ENCODE measurements at regions not wholly inside any gene's neighbourhood (a gene's known extent, or its start where the extent isn't known, plus 50 kb on each side); places are given as distances from the start of the nearest gene placed in this dataset.

- peaks cover 0 to 2% (median 0%) of the 10 kb centered on the region in 5 donors for H3K27me3 ChIP-seq (ENCODE audit: control insufficient read depth in 5 of 5, insufficient read depth in 4 of 5, low read length in 5 of 5)
- H3K27ac ChIP-seq (ENCODE audit: low read depth, low read length), result no peak overlapping the region
- H3K9me3 ChIP-seq (ENCODE audit: control insufficient read depth in 5 of 5, low read length in 5 of 5), result no peaks in the 10 kb centered on the region
- peaks cover 0 to 9% (median 0%) of the 10 kb centered on the region in 5 donors for H3K4me1 ChIP-seq (ENCODE audit: control insufficient read depth in 5 of 5, insufficient read depth in 5 of 5, low read length in 5 of 5)
- H3K36me3 ChIP-seq (ENCODE audit: control insufficient read depth in 5 of 5, insufficient read depth in 5 of 5, low read length in 5 of 5), result no peaks in the 10 kb centered on the region
- no peak overlapping the region for H3K9ac ChIP-seq (ENCODE audit: low read length in 5 of 5)
- H3K4me3 ChIP-seq (ENCODE audit: low read depth in 1 of 5, low read length in 5 of 5), result no peak overlapping the region
Observed at GRCh38 chr7:142443216-142444010, 185.6 kb upstream of the PRSS58 start.

GRCh38 chr7:142442396-142442795 lies 184.5 kb upstream of the PRSS58 start:
- Histone ChIP-seq H3K4me1 (ENCODE audit: control insufficient read depth in 5 of 5, insufficient read depth in 5 of 5, low read length in 5 of 5) (peaks cover 0 to 9% (median 0%) of the 10 kb centered on the region in 5 donors), H3K27ac (ENCODE audit: low read depth, low read length) (no peak overlapping the region), H3K36me3 (ENCODE audit: control insufficient read depth in 5 of 5, insufficient read depth in 5 of 5, low read length in 5 of 5) (no peaks in the 10 kb centered on the region), H3K4me3 (ENCODE audit: low read depth in 1 of 5, low read length in 5 of 5) (no peak overlapping the region), H3K27me3 (ENCODE audit: control insufficient read depth in 5 of 5, insufficient read depth in 4 of 5, low read length in 5 of 5) (peaks cover 0 to 2% (median 0%) of the 10 kb centered on the region in 5 donors), H3K9ac (ENCODE audit: low read length in 5 of 5) (no peak overlapping the region), H3K9me3 (ENCODE audit: control insufficient read depth in 5 of 5, low read length in 5 of 5) (no peaks in the 10 kb centered on the region)

- Histone ChIP-seq H3K36me3 (ENCODE audit: control insufficient read depth in 5 of 5, insufficient read depth in 5 of 5, low read length in 5 of 5) (no peaks in the 10 kb centered on the region), H3K4me3 (ENCODE audit: low read depth in 1 of 5, low read length in 5 of 5) (peak overlapping the region in 1 of 5 donors; percentile 11), H3K9ac (ENCODE audit: low read length in 5 of 5) (no peak overlapping the region), H3K4me1 (ENCODE audit: control insufficient read depth in 5 of 5, insufficient read depth in 5 of 5, low read length in 5 of 5) (peaks cover 0 to 9% (median 0%) of the 10 kb centered on the region in 5 donors), H3K9me3 (ENCODE audit: control insufficient read depth in 5 of 5, low read length in 5 of 5) (no peaks in the 10 kb centered on the region), H3K27me3 (ENCODE audit: control insufficient read depth in 5 of 5, insufficient read depth in 4 of 5, low read length in 5 of 5) (peaks cover 0 to 2% (median 0%) of the 10 kb centered on the region in 5 donors), H3K27ac (ENCODE audit: low read depth, low read length) (no peak overlapping the region)
Observed at GRCh38 chr7:142440906-142441411, 183.1 kb upstream of the PRSS58 start.

GRCh38 chr7:142440219-142440905 lies 182.5 kb upstream of the PRSS58 start:
- no peaks in the 10 kb centered on the region for H3K36me3 ChIP-seq (ENCODE audit: control insufficient read depth in 5 of 5, insufficient read depth in 5 of 5, low read length in 5 of 5)
- H3K27ac ChIP-seq (ENCODE audit: low read depth, low read length), result no peak overlapping the region
- no peak overlapping the region for H3K4me3 ChIP-seq (ENCODE audit: low read depth in 1 of 5, low read length in 5 of 5)
- H3K9me3 ChIP-seq (ENCODE audit: control insufficient read depth in 5 of 5, low read length in 5 of 5), result no peaks in the 10 kb centered on the region
- H3K4me1 ChIP-seq (ENCODE audit: control insufficient read depth in 5 of 5, insufficient read depth in 5 of 5, low read length in 5 of 5), result peaks cover 0 to 9% (median 0%) of the 10 kb centered on the region in 5 donors
- H3K9ac ChIP-seq (ENCODE audit: low read length in 5 of 5), result no peak overlapping the region
- H3K27me3 ChIP-seq (ENCODE audit: control insufficient read depth in 5 of 5, insufficient read depth in 4 of 5, low read length in 5 of 5), result peaks cover 0 to 2% (median 0%) of the 10 kb centered on the region in 5 donors

GRCh38 chr7:142439739-142440138 lies 181.9 kb upstream of the PRSS58 start:
- Histone ChIP-seq H3K9me3 (ENCODE audit: control insufficient read depth in 5 of 5, low read length in 5 of 5) (no peaks in the 10 kb centered on the region), H3K4me3 (ENCODE audit: low read depth in 1 of 5, low read length in 5 of 5) (no peak overlapping the region), H3K9ac (ENCODE audit: low read length in 5 of 5) (no peak overlapping the region), H3K36me3 (ENCODE audit: control insufficient read depth in 5 of 5, insufficient read depth in 5 of 5, low read length in 5 of 5) (no peaks in the 10 kb centered on the region), H3K27ac (ENCODE audit: low read depth, low read length) (no peak overlapping the region), H3K4me1 (ENCODE audit: control insufficient read depth in 5 of 5, insufficient read depth in 5 of 5, low read length in 5 of 5) (peaks cover 0 to 9% (median 0%) of the 10 kb centered on the region in 5 donors), H3K27me3 (ENCODE audit: control insufficient read depth in 5 of 5, insufficient read depth in 4 of 5, low read length in 5 of 5) (peaks cover 0 to 2% (median 0%) of the 10 kb centered on the region in 5 donors)

- peaks cover 0 to 9% (median 0%) of the 10 kb centered on the region in 5 donors for H3K4me1 ChIP-seq (ENCODE audit: control insufficient read depth in 5 of 5, insufficient read depth in 5 of 5, low read length in 5 of 5)
Observed at GRCh38 chr7:142438923-142439515, 181.2 kb upstream of the PRSS58 start.

GRCh38 chr7:142438235-142438922 lies 180.5 kb upstream of the PRSS58 start:
- peaks cover 0 to 2% (median 0%) of the 10 kb centered on the region in 5 donors for H3K27me3 ChIP-seq (ENCODE audit: control insufficient read depth in 5 of 5, insufficient read depth in 4 of 5, low read length in 5 of 5)
- no peak overlapping the region for H3K4me3 ChIP-seq (ENCODE audit: low read depth in 1 of 5, low read length in 5 of 5)
- H3K4me1 ChIP-seq (ENCODE audit: control insufficient read depth in 5 of 5, insufficient read depth in 5 of 5, low read length in 5 of 5), result peaks cover 0 to 5% (median 0%) of the 10 kb centered on the region in 5 donors
- no peaks in the 10 kb centered on the region for H3K9me3 ChIP-seq (ENCODE audit: control insufficient read depth in 5 of 5, low read length in 5 of 5)
- no peak overlapping the region for H3K9ac ChIP-seq (ENCODE audit: low read length in 5 of 5)
- H3K27ac ChIP-seq (ENCODE audit: low read depth, low read length), result no peak overlapping the region
- no peaks in the 10 kb centered on the region for H3K36me3 ChIP-seq (ENCODE audit: control insufficient read depth in 5 of 5, insufficient read depth in 5 of 5, low read length in 5 of 5)

More at GRCh38 chr7:142438923-142439515, 181.2 kb upstream of the PRSS58 start:
- Histone ChIP-seq H3K4me3 (ENCODE audit: low read depth in 1 of 5, low read length in 5 of 5) (no peak overlapping the region), H3K36me3 (ENCODE audit: control insufficient read depth in 5 of 5, insufficient read depth in 5 of 5, low read length in 5 of 5) (no peaks in the 10 kb centered on the region), H3K9ac (ENCODE audit: low read length in 5 of 5) (no peak overlapping the region), H3K27ac (ENCODE audit: low read depth, low read length) (no peak overlapping the region), H3K9me3 (ENCODE audit: control insufficient read depth in 5 of 5, low read length in 5 of 5) (no peaks in the 10 kb centered on the region), H3K27me3 (ENCODE audit: control insufficient read depth in 5 of 5, insufficient read depth in 4 of 5, low read length in 5 of 5) (peaks cover 0 to 2% (median 0%) of the 10 kb centered on the region in 5 donors)

GRCh38 chr7:142437741-142438140 lies 179.9 kb upstream of the PRSS58 start:
- Histone ChIP-seq H3K36me3 (ENCODE audit: control insufficient read depth in 5 of 5, insufficient read depth in 5 of 5, low read length in 5 of 5) (no peaks in the 10 kb centered on the region), H3K9ac (ENCODE audit: low read length in 5 of 5) (no peak overlapping the region), H3K27me3 (ENCODE audit: control insufficient read depth in 5 of 5, insufficient read depth in 4 of 5, low read length in 5 of 5) (peaks cover 0 to 2% (median 0%) of the 10 kb centered on the region in 5 donors), H3K4me1 (ENCODE audit: control insufficient read depth in 5 of 5, insufficient read depth in 5 of 5, low read length in 5 of 5) (peaks cover 0 to 5% (median 0%) of the 10 kb centered on the region in 5 donors), H3K27ac (ENCODE audit: low read depth, low read length) (no peak overlapping the region), H3K9me3 (ENCODE audit: control insufficient read depth in 5 of 5, low read length in 5 of 5) (no peaks in the 10 kb centered on the region), H3K4me3 (ENCODE audit: low read depth in 1 of 5, low read length in 5 of 5) (no peak overlapping the region)

GRCh38 chr7:142436601-142437000 lies 178.7 kb upstream of the PRSS58 start:
- H3K9ac ChIP-seq (ENCODE audit: low read length in 5 of 5), result no peak overlapping the region
- H3K4me3 ChIP-seq (ENCODE audit: low read depth in 1 of 5, low read length in 5 of 5), result no peak overlapping the region
- H3K27ac ChIP-seq (ENCODE audit: low read depth, low read length), result no peak overlapping the region
- peaks cover 0 to 5% (median 0%) of the 10 kb centered on the region in 5 donors for H3K4me1 ChIP-seq (ENCODE audit: control insufficient read depth in 5 of 5, insufficient read depth in 5 of 5, low read length in 5 of 5)
- peaks cover 0 to 2% (median 0%) of the 10 kb centered on the region in 5 donors for H3K27me3 ChIP-seq (ENCODE audit: control insufficient read depth in 5 of 5, insufficient read depth in 4 of 5, low read length in 5 of 5)
- H3K36me3 ChIP-seq (ENCODE audit: control insufficient read depth in 5 of 5, insufficient read depth in 5 of 5, low read length in 5 of 5), result no peaks in the 10 kb centered on the region
- H3K9me3 ChIP-seq (ENCODE audit: control insufficient read depth in 5 of 5, low read length in 5 of 5), result no peaks in the 10 kb centered on the region

Measured in subcutaneous abdominal adipose tissue (tissue), 5 donors.